ENCODE measurements at regions not wholly inside any gene's neighbourhood (a gene's known extent, or its start where the extent isn't known, plus 50 kb on each side); places are given as distances from the start of the nearest gene placed in this dataset.

DNA sequence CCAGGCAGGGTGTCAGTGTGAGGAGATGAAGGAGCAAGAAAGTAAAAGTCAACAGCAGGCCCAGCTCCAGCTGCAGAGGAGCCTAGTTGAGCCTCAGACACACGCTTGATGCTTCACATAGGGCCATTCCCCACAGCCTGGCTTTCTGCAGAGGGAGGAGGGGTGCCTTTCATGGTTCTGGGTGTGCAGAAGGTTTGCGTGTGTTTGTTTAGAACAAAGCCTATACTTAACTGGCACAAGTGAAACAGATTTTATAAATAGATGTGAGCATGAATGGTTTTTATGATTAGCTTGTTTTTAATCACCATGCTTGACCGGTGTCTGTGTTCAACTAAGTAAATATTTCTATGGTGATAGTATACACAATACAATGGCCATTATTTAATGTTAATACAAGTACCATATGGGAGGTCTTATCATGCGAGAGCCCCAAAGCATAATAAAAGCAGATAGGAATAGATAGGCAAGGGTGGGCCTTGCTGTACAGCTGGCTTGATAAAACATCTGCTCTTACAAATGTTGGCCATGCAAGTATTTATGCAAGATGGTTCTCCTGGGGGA, 290.2 kb downstream of the ETS1 start:
- TF ChIP-seq CTCF (IDR thresholded peaks at IDR 0.05; ENCODE audit: low read depth, low read length, poor library complexity, severe bottlenecking) (no peak), EZH2phosphoT487 (IDR thresholded peaks at IDR 0.05; ENCODE audit: borderline replicate concordance, low read length) (no peak)

Data from DOHH2 (cell line).